ENCODE measurements at regions not wholly inside any gene's neighbourhood (a gene's known extent, or its start where the extent isn't known, plus 50 kb on each side); places are given as distances from the start of the nearest gene placed in this dataset.

DNA sequence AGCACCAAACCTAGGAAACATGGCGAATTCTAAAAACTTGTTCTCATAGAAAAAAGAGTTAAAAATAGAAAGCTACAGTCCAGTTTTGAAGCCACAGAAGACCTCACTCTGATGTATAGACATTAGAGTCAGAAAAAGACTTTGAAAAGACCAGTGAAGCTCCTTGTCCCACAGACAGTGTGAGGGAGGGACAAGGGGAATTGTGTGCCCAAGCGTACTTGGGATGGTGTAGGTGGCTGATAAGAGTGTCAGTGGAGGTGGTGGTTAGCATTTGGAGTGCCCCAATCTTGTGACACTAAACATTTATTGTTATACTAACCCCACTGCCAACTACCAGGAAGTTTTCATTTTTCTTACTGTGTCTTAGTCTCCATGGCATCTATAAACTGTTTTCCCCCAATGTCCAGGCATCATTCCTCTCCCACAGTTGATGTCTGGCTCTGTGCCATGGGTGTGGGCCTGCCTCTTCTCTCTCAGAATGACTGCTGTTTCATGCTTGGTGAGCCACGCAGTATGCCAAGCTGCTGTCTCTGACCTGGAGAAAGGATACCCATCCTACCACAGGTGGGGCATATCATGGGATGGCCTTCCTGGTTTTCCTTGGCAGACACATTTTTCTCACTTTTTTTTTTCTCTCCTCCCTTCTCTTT, 161.4 kb downstream of the RPIA start (continued):
- TF ChIP-seq REST (IDR thresholded peaks at IDR 0.05; ENCODE audit: low read depth, low read length) (no peak), MEF2A (IDR thresholded peaks at IDR 0.05; ENCODE audit: insufficient read depth, low read depth, low read length) (no peak), SMC3 (IDR thresholded peaks at IDR 0.05; ENCODE audit: borderline replicate concordance, low read length) (no peak), RAD21 (IDR thresholded peaks at IDR 0.05; ENCODE audit: insufficient read depth, low read depth, low read length) (no peak), MXI1 (IDR thresholded peaks at IDR 0.05; ENCODE audit: low read depth, low read length) (no peak), IKZF2 (IDR thresholded peaks at IDR 0.05) (no peak), MTA3 (IDR thresholded peaks at IDR 0.05; ENCODE audit: borderline replicate concordance, low read length) (no peak), HDAC2 (IDR thresholded peaks at IDR 0.05) (no peak)
- TF ChIP-seq, protein P1, sequence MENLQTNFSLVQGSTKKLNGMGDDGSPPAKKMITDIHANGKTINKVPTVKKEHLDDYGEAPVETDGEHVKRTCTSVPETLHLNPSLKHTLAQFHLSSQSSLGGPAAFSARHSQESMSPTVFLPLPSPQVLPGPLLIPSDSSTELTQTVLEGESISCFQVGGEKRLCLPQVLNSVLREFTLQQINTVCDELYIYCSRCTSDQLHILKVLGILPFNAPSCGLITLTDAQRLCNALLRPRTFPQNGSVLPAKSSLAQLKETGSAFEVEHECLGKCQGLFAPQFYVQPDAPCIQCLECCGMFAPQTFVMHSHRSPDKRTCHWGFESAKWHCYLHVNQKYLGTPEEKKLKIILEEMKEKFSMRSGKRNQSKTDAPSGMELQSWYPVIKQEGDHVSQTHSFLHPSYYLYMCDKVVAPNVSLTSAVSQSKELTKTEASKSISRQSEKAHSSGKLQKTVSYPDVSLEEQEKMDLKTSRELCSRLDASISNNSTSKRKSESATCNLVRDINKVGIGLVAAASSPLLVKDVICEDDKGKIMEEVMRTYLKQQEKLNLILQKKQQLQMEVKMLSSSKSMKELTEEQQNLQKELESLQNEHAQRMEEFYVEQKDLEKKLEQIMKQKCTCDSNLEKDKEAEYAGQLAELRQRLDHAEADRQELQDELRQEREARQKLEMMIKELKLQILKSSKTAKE (IDR thresholded peaks at IDR 0.05; ENCODE audit: low read depth, poor library complexity, severe bottlenecking), result no peak
- TF ChIP-seq, protein P2, sequence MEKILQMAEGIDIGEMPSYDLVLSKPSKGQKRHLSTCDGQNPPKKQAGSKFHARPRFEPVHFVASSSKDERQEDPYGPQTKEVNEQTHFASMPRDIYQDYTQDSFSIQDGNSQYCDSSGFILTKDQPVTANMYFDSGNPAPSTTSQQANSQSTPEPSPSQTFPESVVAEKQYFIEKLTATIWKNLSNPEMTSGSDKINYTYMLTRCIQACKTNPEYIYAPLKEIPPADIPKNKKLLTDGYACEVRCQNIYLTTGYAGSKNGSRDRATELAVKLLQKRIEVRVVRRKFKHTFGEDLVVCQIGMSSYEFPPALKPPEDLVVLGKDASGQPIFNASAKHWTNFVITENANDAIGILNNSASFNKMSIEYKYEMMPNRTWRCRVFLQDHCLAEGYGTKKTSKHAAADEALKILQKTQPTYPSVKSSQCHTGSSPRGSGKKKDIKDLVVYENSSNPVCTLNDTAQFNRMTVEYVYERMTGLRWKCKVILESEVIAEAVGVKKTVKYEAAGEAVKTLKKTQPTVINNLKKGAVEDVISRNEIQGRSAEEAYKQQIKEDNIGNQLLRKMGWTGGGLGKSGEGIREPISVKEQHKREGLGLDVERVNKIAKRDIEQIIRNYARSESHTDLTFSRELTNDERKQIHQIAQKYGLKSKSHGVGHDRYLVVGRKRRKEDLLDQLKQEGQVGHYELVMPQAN (conservative IDR thresholded peaks at IDR 0.05), result no peak
- TF ChIP-seq, protein P3, sequence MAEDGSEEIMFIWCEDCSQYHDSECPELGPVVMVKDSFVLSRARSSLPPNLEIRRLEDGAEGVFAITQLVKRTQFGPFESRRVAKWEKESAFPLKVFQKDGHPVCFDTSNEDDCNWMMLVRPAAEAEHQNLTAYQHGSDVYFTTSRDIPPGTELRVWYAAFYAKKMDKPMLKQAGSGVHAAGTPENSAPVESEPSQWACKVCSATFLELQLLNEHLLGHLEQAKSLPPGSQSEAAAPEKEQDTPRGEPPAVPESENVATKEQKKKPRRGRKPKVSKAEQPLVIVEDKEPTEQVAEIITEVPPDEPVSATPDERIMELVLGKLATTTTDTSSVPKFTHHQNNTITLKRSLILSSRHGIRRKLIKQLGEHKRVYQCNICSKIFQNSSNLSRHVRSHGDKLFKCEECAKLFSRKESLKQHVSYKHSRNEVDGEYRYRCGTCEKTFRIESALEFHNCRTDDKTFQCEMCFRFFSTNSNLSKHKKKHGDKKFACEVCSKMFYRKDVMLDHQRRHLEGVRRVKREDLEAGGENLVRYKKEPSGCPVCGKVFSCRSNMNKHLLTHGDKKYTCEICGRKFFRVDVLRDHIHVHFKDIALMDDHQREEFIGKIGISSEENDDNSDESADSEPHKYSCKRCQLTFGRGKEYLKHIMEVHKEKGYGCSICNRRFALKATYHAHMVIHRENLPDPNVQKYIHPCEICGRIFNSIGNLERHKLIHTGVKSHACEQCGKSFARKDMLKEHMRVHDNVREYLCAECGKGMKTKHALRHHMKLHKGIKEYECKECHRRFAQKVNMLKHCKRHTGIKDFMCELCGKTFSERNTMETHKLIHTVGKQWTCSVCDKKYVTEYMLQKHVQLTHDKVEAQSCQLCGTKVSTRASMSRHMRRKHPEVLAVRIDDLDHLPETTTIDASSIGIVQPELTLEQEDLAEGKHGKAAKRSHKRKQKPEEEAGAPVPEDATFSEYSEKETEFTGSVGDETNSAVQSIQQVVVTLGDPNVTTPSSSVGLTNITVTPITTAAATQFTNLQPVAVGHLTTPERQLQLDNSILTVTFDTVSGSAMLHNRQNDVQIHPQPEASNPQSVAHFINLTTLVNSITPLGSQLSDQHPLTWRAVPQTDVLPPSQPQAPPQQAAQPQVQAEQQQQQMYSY (CRISPR knock-in tag; IDR thresholded peaks at IDR 0.05), result no peak
